ENCODE measurements at regions not wholly inside any gene's neighbourhood (a gene's known extent, or its start where the extent isn't known, plus 50 kb on each side); places are given as distances from the start of the nearest gene placed in this dataset.
A peak's percentile ranks its signal among the peaks of the same experiment; 100 is the strongest.

GRCh38 chr3:194768586-194768985, 82.9 kb downstream of the FAM43A start:
- DNase-seq, result no peak

GRCh38 chr3:194769020-194769643, 83.4 kb downstream of the FAM43A start:
- DNase-seq, result peak in 55 of 56 donors; percentile 29 to 97 (median 84)

GRCh38 chr3:194772241-194773000, 86.7 kb downstream of the FAM43A start:
- DNase-seq, result peak in 5 of 56 donors; percentile 5 to 14 (median 9)

- DNase-seq, result no peak
These were observed 87.5 kb downstream of the FAM43A start for GRCh38 chr3:194773216-194773615.

- no peak for DNase-seq
These were observed 88.2 kb downstream of the FAM43A start for GRCh38 chr3:194773771-194774455.

- no peak for DNase-seq
These were observed 89.6 kb downstream of the FAM43A start for GRCh38 chr3:194775266-194775665.

- DNase-seq, result no peak
These were observed 90.0 kb downstream of the FAM43A start for GRCh38 chr3:194775731-194776130.

- no peak for DNase-seq
These were observed 92.0 kb downstream of the FAM43A start for GRCh38 chr3:194777729-194778128.

GRCh38 chr3:194779729-194780224, 94.1 kb downstream of the FAM43A start:
- no peak for DNase-seq

GRCh38 chr3:194780706-194781105, 95.0 kb downstream of the FAM43A start:
- DNase-seq, result no peak

- no peak for DNase-seq
These were observed 95.9 kb downstream of the FAM43A start for GRCh38 chr3:194781617-194782016.

- DNase-seq, result no peak
These were observed 97.2 kb downstream of the FAM43A start for GRCh38 chr3:194782698-194783404.

- DNase-seq, result no peak
These were observed 98.7 kb downstream of the FAM43A start for GRCh38 chr3:194784361-194784760.

GRCh38 chr3:194785315-194785714, 99.6 kb downstream of the FAM43A start:
- DNase-seq, result no peak

GRCh38 chr3:194787072-194787471, 101.4 kb downstream of the FAM43A start:
- no peak for DNase-seq

GRCh38 chr3:194787650-194788049, 102.0 kb downstream of the FAM43A start:
- no peak for DNase-seq

- DNase-seq, result no peak
These were observed 106.7 kb downstream of the FAM43A start for GRCh38 chr3:194792368-194792767.

GRCh38 chr3:194797555-194798250, 112.0 kb downstream of the FAM43A start:
- no peak for DNase-seq

GRCh38 chr3:194798486-194798885, 112.8 kb downstream of the FAM43A start:
- DNase-seq, result no peak

GRCh38 chr3:194800002-194800401, 114.3 kb downstream of the FAM43A start:
- no peak for DNase-seq

All from amygdala (tissue), 56 donors.